Germinal center (tissue), 1 donor: ENCODE measurements at regions not wholly inside any gene's neighbourhood (a gene's known extent, or its start where the extent isn't known, plus 50 kb on each side); places are given as distances from the start of the nearest gene placed in this dataset.

Experiments
- DNase-seq: peaks from one replicate; pipeline ENCODE4 v3.0.0; 2012; ENCODE audit warnings: mixed read lengths, low spot score

DNA sequence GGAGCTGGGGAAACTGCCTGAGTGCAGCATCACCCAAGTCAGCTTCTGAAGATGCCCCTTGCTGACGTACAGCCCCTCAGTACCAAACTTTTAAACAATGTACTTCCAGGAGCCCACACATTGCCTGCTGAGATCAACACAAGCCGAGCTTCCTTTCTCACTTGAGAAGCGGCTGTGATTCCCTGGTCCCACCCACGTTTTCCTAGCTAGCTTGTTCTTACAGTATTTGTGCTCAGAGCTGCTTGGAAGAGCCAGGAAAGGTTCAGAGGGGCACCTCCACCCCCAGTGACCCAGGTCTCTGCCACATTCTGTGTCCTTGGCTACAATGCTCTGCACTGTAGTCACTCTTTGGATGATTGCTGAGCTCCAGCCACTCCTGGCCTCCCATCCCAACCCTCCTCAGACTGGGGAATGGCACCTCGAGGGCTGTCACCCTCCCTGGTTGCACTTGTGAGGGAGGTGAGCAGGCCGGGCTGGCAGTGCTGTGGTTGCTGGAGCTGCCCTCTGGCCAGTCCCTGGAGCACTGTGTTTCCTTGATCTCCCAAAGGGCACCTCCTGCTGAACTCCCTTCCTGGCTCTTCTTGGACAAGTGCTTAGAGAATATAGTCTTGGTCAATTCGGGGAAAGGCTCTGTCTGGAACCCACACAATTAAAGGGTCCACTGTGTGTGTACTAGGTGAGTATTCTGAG lies 355.1 kb downstream of the AJAP1 start:
- DNase-seq: no peak

GRCh38 chr1:5005171-5005570 lies 350.8 kb downstream of the AJAP1 start:
- no peak for DNase-seq

GRCh38 chr1:5002676-5003075 lies 348.3 kb downstream of the AJAP1 start:
- no peak for DNase-seq

- no peak for DNase-seq
Measured at GRCh38 chr1:5001466-5001865, 347.1 kb downstream of the AJAP1 start.

DNA sequence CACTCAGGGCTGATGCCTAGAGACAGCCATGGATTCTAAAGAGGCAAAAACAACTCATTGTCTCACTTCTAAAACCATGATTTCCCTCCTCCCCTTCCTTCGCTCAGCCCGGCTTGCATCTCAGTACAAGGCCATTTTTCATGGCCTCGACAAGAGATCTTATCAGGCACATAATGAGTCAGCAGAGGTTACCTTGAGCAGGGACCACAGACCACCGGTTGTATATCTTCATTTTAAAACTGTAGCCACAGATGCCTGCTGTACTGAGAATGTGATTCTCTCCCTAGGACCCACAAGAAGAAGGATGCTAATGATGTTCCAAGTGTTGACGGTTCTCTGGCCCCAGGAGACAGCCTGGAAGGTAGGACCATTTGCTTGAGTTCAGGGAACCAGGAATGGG lies 331.9 kb downstream of the AJAP1 start:
- no peak for DNase-seq

DNA sequence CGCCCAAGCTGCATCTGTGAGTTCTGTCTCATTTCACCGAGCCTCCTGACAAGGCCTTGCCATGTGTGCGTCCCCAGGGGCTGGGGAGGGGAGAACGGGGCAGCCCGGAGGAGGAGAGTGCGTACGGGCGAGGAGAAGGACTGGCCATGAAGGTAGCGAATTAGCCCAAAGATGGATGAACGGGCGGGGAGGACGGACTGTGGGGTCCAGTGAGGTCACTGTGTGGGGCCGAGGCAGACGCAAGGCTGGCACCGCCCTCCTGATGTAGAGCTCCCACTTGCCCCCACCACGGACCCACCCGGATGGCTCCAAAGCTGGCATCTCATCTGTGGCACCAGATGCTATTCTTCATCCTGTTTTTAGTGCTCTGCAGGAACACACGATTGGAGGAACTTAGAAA lies 330.4 kb downstream of the AJAP1 start:
- no peak for DNase-seq

DNA sequence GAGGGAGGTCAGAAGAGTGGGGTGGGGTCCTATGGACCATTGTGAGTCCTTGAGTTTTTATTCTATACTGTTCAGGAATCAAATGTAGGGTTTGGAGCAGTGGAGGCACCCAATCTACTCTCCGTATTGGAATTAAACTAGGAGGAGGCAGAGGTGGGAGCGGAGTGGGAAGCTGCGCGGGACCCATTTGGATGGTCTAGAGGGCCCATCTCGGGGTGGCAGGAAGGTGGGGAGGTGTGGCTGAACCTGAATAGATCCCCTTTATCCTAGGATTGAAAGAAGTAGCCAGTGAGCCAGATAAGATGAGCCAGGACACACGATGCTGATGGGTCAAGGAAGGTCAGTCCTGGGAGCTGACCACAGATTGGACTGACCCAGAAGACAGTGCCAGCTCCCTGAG lies 325.8 kb downstream of the AJAP1 start:
- no peak for DNase-seq

DNA sequence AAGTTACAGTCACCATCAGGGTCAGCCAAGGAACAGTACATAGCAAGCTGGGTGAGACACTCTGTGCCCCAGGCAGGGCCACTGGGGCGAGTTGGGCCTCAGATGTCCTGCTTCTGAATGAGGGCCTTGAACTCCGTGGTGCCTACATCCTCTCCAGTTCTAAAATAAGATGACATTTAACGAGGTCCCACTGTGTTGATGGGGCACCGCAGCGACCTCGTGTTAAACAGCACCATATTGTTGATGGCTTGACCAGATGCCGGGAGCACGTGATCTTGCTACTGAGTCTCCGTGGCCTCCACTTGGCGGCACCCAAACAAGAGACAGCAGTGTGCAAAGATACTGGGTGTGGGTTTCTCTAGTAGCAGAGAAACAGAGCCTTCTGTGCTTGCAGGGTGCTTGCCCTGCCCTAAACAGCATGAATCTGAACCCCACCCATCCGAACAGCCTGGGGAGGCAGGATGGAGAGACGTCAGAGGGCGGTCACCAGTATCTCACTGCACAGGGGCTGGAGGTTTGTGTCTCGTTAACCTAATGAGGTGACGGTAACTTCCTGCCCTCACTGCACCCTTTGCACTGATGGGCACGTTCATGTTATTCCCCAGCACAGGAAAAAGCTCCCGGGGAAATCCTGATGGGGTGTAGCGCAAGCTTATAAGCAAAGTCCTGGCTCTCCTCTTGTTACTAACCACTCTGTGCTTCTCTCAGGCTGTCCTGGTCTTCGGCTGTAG lies 324.4 kb downstream of the AJAP1 start:
- no peak for DNase-seq

DNA sequence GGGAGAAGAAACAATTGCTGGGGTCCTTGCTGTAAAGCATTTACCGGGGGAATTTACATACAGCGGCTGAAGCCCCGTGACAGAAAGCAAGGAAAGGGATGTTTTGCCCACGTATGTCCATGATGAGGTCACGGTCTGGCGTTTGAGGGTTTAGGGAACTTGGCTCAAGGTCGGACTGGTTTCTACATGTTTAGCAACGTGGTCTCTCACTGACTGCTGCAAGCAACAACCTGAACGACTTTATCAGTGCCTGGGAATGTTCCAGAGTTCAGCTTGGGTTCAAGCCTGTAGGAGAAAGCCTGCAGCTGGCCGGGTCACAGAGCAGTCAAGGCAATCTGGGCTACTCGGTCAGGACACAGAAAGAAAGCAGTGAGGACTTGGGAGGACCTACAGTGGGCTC lies 323.3 kb downstream of the AJAP1 start:
- DNase-seq: no peak

DNA sequence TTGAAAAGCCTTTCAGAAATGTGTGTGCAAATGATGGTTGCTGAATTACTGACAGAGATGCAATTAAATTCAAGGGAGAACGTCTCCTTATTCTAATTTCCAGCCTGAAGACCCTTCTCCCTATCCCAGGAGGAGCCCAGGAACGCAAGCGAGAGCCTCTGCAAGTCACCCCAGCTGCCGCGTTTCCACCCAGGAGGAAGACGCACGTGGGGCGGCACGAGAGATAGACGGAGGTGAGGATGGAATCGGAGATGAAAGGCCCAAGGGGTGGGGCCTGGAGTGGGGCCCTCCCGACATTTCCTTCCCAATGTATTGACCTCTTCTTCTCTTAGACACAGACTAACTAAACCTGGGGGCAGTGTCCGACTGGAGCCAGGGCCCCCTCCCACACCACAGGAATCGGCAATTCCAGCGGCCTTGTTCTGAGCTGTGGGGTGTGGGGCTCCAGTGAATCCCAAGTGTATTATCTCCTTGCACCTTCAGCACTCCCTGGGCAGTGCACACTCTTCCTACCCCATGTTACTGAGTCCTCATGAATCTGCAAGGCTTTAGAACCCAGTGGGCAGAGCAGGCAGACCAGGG lies 322.5 kb downstream of the AJAP1 start:
- DNase-seq: no peak

- DNase-seq: no peak
Measured at GRCh38 chr1:4975856-4976255, 321.4 kb downstream of the AJAP1 start.

DNA sequence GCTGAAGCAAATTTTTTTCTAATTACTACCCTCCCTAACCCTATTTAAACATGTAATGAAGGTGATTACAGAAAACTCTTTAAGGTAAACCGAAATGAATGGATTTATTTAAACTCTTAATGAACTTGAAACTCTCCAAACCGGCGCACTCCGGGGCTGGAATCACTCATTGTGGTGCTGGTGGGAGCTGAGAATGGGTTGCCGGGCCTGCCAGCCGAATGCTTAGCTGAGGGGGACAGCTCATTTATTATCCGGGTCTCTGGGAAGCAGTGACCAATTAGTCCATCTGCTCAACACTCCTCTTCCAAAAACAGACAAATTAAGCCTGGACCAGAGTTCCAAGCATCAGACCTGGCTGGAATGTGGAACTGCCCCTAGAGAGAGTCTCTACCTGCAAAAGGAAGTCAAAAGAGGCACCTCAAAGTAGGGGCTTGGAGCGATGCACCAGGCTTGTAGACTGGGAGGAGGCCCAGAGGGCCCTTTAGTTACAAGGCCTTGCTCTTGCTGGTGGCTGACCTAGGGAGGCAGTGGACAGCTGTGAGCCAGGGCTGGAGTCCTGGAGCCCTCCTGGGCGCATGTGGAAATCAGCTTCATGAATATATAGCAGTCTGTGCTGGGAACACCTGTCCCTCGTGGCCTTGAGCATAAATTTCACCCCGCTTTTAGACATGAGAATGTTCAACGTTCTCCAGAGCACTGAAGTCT lies 320.7 kb downstream of the AJAP1 start:
- DNase-seq: no peak

DNA sequence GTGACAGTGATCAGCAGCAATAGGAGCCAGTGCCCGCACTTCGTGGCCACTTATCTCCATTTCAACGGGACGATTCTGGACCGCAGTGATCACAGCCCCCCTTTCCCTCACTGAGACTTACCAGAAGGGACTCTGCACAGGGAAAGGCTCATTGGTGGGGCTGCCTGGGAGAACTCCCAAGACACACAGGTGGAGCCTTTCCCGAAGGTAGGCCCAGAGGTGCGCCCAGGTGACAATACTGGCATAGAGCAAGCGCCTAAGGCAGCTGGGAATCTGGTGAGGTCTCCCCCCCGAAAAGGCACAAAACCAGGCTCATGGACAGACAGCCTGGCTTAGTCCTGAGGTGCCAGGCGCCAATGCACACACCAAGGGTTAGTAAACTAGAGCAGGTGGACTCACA lies 318.9 kb downstream of the AJAP1 start:
- DNase-seq: no peak

- no peak for DNase-seq
Measured at GRCh38 chr1:4972761-4973320, 318.4 kb downstream of the AJAP1 start.

DNA sequence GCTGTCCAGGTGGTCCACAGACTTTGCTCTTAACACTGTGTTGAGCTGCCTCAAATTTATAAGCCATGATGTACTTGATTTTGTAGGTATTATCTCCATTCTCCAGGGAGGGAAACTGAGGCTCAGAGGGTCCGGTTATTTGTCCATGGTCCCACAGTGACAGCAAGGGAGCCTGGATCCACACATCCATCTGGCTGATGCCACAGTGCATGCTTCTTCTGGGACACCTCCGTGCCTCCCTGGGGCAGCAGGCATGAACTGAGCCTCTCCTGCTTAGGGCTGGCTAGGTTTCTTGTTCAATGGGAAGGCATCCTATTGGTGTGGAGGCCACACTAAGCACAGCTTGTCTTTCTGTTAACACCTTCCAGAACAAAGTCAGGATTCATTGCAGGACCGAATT lies 317.3 kb downstream of the AJAP1 start:
- DNase-seq: no peak

DNA sequence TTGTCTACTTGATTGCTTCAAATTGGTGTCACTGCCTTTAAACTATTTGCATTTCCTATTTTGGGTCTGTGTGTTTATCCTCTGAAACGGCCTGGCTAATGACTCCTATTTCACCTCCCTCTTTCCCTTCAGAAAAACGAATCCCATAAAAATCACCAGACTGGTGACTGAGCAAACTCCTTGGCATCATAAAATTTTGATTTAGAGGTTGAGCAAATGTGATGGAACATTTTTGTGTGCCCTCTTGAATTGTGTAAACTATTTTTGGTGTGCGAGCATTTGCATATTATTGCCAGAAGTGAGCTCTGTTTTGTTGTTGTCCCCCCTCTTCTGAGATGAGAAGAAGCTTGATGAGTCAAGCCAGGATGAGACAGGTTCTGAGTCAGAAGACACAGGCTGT lies 316.1 kb downstream of the AJAP1 start:
- DNase-seq: no peak

- no peak for DNase-seq
Measured at GRCh38 chr1:4969556-4970129, 315.2 kb downstream of the AJAP1 start.

GRCh38 chr1:4965346-4966075 lies 311.1 kb downstream of the AJAP1 start:
- DNase-seq: no peak

DNA sequence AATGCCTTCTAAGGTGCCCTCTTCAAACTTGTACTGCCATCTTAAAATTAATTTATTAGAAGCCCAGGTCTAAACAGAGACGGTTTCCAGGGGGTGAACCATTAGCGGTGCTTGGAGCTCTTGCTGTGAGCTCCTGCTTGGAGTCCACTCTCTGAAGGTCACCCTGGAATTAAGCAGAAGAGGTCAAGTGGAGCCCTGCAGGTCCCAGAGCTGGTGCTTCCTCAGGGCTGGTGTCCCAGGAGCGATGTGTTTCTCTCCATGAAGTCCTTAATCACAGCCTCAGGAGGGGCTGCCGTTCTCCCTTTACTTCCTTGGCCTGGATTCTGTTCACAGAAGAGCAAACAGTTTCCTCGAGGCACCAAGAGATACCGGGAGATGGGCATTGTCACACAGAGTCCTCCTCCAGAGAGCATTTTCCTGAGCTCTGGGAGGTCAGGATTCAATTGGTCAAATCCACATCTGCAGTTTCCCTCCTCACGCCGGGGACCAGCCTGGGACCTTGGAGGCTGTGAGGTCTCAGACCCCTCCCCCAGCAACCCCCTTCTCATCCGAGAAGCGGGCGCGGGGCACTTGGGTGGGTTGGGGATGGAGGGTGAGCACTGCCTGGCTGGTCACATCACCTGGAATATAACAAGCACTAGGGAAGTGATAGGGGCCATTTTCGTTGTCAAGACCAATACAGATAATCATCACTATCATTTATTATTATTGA lies 310.4 kb downstream of the AJAP1 start:
- no peak for DNase-seq

DNA sequence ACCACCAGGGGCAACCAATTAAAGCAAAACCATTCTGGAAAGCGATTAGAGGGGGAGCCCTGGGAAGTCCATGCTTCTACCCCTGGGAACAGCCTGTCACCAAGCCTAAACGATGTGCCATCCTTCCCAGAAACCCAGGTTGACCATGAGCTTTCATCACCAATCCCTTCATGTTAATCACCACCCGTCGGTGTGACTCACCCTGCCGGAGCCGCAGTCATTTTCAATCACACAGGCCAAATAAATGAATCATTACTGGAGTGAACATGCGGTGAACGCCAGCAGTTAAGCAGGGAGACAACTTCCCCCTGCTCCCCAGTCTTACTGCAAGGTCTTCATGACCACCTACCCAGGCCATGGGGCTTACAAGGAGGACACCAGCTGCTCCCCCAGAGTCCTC lies 308.8 kb downstream of the AJAP1 start:
- DNase-seq: no peak

DNA sequence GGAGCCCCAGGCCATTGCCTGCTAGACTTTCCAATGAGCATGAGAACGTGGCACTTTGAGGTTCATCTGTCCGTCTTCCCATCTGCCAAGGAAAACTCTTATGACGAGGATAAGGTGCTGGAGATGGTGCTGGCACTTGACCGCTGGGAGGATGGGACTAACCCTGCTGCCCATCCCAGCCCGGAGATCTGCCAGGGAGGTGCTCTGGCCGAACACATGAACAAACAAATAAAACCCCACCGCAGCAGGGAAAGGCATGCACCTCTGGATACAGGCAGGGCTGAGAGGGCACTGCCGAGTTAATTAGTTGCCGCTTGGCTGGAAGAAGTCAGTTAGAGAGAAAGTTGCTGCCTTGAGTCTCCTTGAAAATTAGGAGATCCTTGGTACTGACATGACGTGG lies 308.4 kb downstream of the AJAP1 start:
- DNase-seq: no peak
